ENCODE measurements at regions not wholly inside any gene's neighbourhood (a gene's known extent, or its start where the extent isn't known, plus 50 kb on each side); places are given as distances from the start of the nearest gene placed in this dataset.
A peak's percentile ranks its signal among the peaks of the same experiment; 100 is the strongest.

DNA sequence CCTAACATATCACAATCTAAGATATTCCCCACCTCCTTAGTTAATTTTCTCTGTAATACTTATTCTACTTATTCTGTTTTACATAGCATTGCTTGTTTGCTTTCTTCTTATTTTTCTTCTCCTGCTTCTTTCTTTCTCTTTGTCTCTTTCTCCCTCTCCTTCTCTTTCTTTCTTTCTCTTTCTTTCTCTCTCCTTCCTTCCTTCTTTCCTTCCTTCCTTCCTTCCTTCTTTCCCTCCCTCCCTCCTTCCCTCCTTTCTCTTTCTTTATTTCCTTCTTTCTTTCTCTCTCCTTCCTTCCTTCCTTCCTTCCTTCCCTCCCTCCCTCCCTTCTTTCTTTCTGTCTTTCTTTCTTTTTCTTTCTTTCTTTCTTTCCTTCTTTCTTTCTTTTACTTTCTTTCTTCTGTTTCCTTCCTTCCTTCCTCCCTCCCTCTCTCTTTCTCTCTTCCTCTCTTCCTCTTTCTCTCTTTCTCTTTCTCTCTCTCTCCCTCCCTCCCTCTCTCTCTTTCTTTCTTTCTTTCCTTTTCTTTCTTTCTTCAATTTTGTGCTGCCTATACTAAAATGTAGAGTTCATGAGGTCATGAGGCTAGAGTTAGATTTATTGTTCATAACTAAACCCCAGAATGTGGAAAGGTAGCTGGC is 445.4 kb downstream of the GATA3 start:
- no peak overlapping the region for H3K4me3 Mint-ChIP-seq (ENCODE audit: low read depth)
- no peak overlapping the region for H3K27ac Mint-ChIP-seq
- H3K4me1 Mint-ChIP-seq (ENCODE audit: low read depth) = peaks cover 4% of the 10 kb centered on the region
- H3K36me3 Mint-ChIP-seq (ENCODE audit: insufficient read depth) = no peaks in the 10 kb centered on the region
- H3K27me3 Mint-ChIP-seq = peaks cover 35% of the 10 kb centered on the region
- TF ChIP-seq CTCF (IDR thresholded peaks at IDR 0.05; ENCODE audit: unreplicated experiment) = no peak
- H3K9me3 Mint-ChIP-seq (ENCODE audit: low read depth) = no peaks in the 10 kb centered on the region
- no peak for DNase-seq (ENCODE audit: low spot score, unreplicated experiment)

- H3K36me3 Mint-ChIP-seq (ENCODE audit: insufficient read depth) = no peaks in the 10 kb centered on the region
- DNase-seq (ENCODE audit: low spot score, unreplicated experiment) = no peak
- TF ChIP-seq CTCF (IDR thresholded peaks at IDR 0.05; ENCODE audit: unreplicated experiment) = no peak
- no peak overlapping the region for H3K27ac Mint-ChIP-seq
- H3K9me3 Mint-ChIP-seq (ENCODE audit: low read depth) = no peaks in the 10 kb centered on the region
- H3K4me1 Mint-ChIP-seq (ENCODE audit: low read depth) = peaks cover 4% of the 10 kb centered on the region
- peaks cover 53% of the 10 kb centered on the region for H3K27me3 Mint-ChIP-seq
- H3K4me3 Mint-ChIP-seq (ENCODE audit: low read depth) = no peak overlapping the region
Measured at GRCh38 chr10:8502573-8502972, 448.1 kb downstream of the GATA3 start.

GRCh38 chr10:8504499-8504898 is 450.0 kb downstream of the GATA3 start:
- Mint-ChIP-seq H3K36me3 (ENCODE audit: insufficient read depth) (no peaks in the 10 kb centered on the region), H3K27me3 (peaks cover 54% of the 10 kb centered on the region), H3K4me3 (ENCODE audit: low read depth) (no peak overlapping the region), H3K9me3 (ENCODE audit: low read depth) (no peaks in the 10 kb centered on the region), H3K4me1 (ENCODE audit: low read depth) (peaks cover 2% of the 10 kb centered on the region), H3K27ac (no peak overlapping the region)
- no peak for DNase-seq (ENCODE audit: low spot score, unreplicated experiment)
- no peak for TF ChIP-seq CTCF (IDR thresholded peaks at IDR 0.05; ENCODE audit: unreplicated experiment)

DNA sequence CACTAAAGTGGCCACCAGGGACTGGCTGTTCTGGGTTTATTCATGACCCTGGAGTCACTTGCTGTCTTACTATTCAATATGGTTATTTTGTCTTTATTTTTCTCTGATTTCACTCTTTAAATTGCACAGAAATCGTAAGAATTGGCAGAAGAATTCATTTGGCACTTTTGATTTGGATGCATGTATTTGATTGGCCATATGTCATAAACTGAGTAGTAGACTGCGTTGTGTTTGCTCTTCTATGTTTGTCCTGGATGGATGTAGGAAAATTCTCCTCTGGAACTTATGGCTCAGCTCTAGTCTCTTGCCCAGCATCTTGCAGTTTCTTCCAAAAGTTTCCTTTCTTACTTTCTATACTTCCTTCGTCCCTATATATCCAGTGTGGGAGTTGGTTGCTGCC is 452.7 kb downstream of the GATA3 start:
- H3K27me3 Mint-ChIP-seq = peaks cover 65% of the 10 kb centered on the region
- no peak for TF ChIP-seq CTCF (IDR thresholded peaks at IDR 0.05; ENCODE audit: unreplicated experiment)
- H3K4me3 Mint-ChIP-seq (ENCODE audit: low read depth) = no peak overlapping the region
- H3K27ac Mint-ChIP-seq = peak overlapping the region; percentile 16
- H3K36me3 Mint-ChIP-seq (ENCODE audit: insufficient read depth) = no peaks in the 10 kb centered on the region
- DNase-seq (ENCODE audit: low spot score, unreplicated experiment) = no peak
- H3K4me1 Mint-ChIP-seq (ENCODE audit: low read depth) = no peaks in the 10 kb centered on the region
- H3K9me3 Mint-ChIP-seq (ENCODE audit: low read depth) = no peaks in the 10 kb centered on the region

DNA sequence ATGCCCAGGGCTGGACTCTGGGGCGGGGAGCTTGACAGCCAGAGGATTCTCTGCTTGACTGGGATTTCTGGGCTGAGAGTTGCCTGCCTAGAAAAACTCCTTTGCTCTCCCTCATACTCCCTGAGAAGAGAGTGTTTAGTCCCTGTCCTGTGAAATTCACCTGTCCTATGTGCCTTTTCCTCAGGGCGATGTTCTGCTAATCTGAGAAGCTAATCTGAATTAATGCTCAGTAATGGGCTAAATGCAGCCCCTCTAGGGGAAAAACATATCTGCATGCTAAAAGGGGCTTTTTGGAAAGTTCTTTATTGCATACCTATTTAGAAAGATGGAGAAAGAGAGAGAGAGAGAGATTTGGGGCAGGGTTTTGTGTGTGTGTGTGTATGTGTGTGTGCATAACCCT is 454.4 kb downstream of the GATA3 start:
- Mint-ChIP-seq H3K4me3 (ENCODE audit: low read depth) (no peak overlapping the region), H3K27me3 (peaks cover 53% of the 10 kb centered on the region), H3K9me3 (ENCODE audit: low read depth) (no peaks in the 10 kb centered on the region), H3K4me1 (ENCODE audit: low read depth) (no peaks in the 10 kb centered on the region), H3K36me3 (ENCODE audit: insufficient read depth) (no peaks in the 10 kb centered on the region), H3K27ac (no peak overlapping the region)
- TF ChIP-seq CTCF (IDR thresholded peaks at IDR 0.05; ENCODE audit: unreplicated experiment) = no peak
- DNase-seq (ENCODE audit: low spot score, unreplicated experiment) = no peak

All from progenitor cell of endocrine pancreas (in vitro differentiated cells).